ENCODE measurements at regions not wholly inside any gene's neighbourhood (a gene's known extent, or its start where the extent isn't known, plus 50 kb on each side); places are given as distances from the start of the nearest gene placed in this dataset.

GRCh38 chr12:12016284-12017100 is 54.2 kb upstream of the BCL2L14 start:
- DNase-seq (ENCODE audit: low read depth, low spot score) = no peak

- no peak for DNase-seq (ENCODE audit: low read depth, low spot score)
Observed at GRCh38 chr12:12017135-12017581, 53.6 kb upstream of the BCL2L14 start.

GRCh38 chr12:12017798-12018197 is 52.9 kb upstream of the BCL2L14 start:
- DNase-seq (ENCODE audit: low read depth, low spot score) = no peak

GRCh38 chr12:12018454-12018853 is 52.3 kb upstream of the BCL2L14 start:
- no peak for DNase-seq (ENCODE audit: low read depth, low spot score)

GRCh38 chr12:12019881-12020280 is 50.9 kb upstream of the BCL2L14 start:
- DNase-seq (ENCODE audit: low read depth, low spot score) = no peak

DNA sequence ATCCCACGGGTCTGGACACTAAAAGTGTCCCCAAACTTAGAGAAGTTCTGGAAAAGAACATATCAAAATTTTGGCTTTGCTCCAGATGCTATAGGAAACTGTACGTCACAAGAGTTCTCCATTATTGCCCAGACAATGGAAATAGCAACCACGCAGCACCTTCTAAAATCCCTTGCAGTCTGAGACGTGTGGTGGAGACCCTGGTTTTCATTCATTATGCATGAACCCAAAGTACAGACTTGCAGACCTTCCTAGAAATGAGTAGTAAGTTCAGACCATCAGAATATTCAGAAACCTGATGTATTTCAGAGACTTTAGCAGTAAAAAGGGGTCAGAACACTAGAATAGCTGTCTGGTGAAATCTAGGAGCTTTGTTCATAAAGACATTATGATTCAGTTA is 50.0 kb upstream of the BCL2L14 start:
- DNase-seq (ENCODE audit: low read depth, low spot score) = no peak

Data from pulmonary artery endothelial cell (primary cell).